Loucy (cell line): ENCODE measurements at regions not wholly inside any gene's neighbourhood (a gene's known extent, or its start where the extent isn't known, plus 50 kb on each side); places are given as distances from the start of the nearest gene placed in this dataset.

ENCODE experiments used
- EZH2phosphoT487 ChIP-seq: fragments of 200-600 bp; IDR thresholded peaks from 2 replicates; pipeline ENCODE4 v1.6.1; 2018; ENCODE audit warnings: antibody characterized with exemption, mild to moderate bottlenecking, moderate library complexity, borderline replicate concordance
- TF ChIP-seq, protein P1 (sequence below): fragments of 200-600 bp; sonication (generic); conservative IDR thresholded peaks from 2 replicates; pipeline ENCODE4 v1.5.1; 2014; ENCODE audit warnings: mild to moderate bottlenecking, antibody characterized with exemption, low read length

DNA sequence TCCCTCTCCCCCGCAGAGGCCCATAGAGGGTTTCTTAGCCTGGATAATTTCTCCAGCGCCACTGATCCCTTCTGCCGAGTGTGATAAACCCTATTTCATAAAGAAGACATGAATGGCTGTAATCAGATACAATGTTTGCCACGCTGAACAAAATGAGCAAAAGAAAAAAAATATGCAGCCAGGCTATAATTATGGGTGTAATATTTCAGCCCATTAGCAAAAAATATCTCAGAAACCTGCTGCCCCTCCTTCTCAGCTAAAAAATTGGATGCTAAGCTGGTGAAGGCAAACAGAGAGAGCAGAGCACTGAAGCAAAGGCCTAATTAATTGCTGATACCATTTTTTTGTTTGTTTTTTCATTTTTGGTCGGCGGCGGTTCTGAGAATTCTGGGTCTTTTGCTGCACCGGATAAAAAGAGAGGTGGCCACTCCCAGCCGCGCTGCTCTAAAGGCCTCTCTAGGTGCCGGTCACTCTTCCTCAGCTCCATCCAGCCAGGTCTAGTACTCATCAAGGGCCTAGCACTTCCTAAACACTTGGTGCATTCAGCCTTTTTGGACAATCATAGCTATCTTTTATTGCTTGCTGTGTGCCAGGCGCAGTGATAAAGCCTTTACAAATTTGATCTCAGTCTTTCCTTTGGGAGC lies 128.7 kb upstream of the TLE3 start:
- no peak for TF ChIP-seq EZH2phosphoT487
- TF ChIP-seq, protein P1, sequence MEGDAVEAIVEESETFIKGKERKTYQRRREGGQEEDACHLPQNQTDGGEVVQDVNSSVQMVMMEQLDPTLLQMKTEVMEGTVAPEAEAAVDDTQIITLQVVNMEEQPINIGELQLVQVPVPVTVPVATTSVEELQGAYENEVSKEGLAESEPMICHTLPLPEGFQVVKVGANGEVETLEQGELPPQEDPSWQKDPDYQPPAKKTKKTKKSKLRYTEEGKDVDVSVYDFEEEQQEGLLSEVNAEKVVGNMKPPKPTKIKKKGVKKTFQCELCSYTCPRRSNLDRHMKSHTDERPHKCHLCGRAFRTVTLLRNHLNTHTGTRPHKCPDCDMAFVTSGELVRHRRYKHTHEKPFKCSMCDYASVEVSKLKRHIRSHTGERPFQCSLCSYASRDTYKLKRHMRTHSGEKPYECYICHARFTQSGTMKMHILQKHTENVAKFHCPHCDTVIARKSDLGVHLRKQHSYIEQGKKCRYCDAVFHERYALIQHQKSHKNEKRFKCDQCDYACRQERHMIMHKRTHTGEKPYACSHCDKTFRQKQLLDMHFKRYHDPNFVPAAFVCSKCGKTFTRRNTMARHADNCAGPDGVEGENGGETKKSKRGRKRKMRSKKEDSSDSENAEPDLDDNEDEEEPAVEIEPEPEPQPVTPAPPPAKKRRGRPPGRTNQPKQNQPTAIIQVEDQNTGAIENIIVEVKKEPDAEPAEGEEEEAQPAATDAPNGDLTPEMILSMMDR = no peak
